ENCODE measurements at regions not wholly inside any gene's neighbourhood (a gene's known extent, or its start where the extent isn't known, plus 50 kb on each side); places are given as distances from the start of the nearest gene placed in this dataset.

DNA sequence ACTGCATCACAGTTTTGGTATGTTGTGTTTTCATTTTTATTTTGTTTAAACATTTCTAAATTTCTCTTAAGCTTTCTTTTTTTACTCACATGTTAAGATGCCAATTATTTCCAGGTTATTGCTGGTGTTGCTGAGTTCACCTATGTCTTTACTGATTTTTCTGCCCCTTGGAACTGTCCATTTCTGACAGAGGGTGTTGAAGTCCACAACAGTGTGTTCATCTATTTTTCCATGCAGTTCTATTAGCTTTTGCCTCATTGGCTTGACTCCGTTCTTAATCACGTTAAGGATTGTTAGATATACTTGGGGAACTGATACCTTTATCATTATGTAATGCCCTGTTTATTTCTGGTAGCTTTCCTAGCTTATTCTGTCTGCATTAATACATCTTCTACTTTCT lies 158.0 kb upstream of the TCERG1L start:
- ATAC-seq (no peak), DNase-seq (no peak)
- Histone ChIP-seq H3K4me3 (no peak overlapping the region), H3K36me3 (replicated peaks in 1 of 2; ENCODE audit: insufficient read depth in 1 of 2, low read depth in 2 of 2) (no peaks in the 10 kb centered on the region), H3K9me3 (no peaks in the 10 kb centered on the region), H3K27me3 (peaks cover 0 to 5% of the 10 kb centered on the region in 2 donors), H3K27ac (no peak overlapping the region), H3K4me1 (no peaks in the 10 kb centered on the region)
- TF ChIP-seq, protein P1, sequence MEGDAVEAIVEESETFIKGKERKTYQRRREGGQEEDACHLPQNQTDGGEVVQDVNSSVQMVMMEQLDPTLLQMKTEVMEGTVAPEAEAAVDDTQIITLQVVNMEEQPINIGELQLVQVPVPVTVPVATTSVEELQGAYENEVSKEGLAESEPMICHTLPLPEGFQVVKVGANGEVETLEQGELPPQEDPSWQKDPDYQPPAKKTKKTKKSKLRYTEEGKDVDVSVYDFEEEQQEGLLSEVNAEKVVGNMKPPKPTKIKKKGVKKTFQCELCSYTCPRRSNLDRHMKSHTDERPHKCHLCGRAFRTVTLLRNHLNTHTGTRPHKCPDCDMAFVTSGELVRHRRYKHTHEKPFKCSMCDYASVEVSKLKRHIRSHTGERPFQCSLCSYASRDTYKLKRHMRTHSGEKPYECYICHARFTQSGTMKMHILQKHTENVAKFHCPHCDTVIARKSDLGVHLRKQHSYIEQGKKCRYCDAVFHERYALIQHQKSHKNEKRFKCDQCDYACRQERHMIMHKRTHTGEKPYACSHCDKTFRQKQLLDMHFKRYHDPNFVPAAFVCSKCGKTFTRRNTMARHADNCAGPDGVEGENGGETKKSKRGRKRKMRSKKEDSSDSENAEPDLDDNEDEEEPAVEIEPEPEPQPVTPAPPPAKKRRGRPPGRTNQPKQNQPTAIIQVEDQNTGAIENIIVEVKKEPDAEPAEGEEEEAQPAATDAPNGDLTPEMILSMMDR (IDR thresholded peaks at IDR 0.05): no peak
- TF ChIP-seq POLR2A (IDR thresholded peaks at IDR 0.05): no peak
- intact Hi-C loops (cut with DNase I): no loop called here
- WGBS, 2 donors: 23 to 39% methylated on average over 2 of the region's 2 CpGs

DNA sequence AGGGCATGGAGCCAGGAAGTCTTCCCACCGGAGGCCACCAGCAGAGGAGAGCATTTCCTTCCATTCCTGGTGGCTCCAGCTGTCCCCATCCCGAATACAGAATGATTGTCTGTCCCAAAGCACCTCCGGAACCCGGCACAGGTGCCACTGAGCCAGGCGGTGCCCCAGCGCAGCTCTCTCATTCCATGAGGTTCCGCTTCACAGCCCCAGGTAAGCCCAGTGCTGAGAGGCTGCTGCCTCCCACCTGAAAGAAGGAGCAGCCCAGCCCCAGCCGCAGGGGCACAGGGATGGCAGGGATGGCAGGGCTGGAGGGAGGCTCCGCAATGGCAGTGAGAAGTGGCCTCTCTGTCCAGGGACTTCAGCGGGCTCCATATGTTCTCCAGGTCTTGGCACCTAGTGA lies 162.1 kb upstream of the TCERG1L start:
- TF ChIP-seq POLR2A (IDR thresholded peaks at IDR 0.05): no peak
- TF ChIP-seq, protein P1 (IDR thresholded peaks at IDR 0.05): no peak
- DNase-seq (no peak), ATAC-seq (no peak)
- no peaks in the 10 kb centered on the region for H3K27me3 ChIP-seq
- H3K36me3 ChIP-seq (replicated peaks in 1 of 2; ENCODE audit: insufficient read depth in 1 of 2, low read depth in 2 of 2): no peaks in the 10 kb centered on the region
- no peak overlapping the region for H3K4me3 ChIP-seq
- intact Hi-C loops (cut with DNase I): no loop called here
- no peaks in the 10 kb centered on the region for H3K9me3 ChIP-seq
- WGBS, 2 donors: 81 to 84% methylated on average over 7 to 10 of the region's 10 CpGs
- H3K4me1 ChIP-seq: peaks cover 14% of the 10 kb centered on the region
- H3K27ac ChIP-seq: no peak overlapping the region

DNA sequence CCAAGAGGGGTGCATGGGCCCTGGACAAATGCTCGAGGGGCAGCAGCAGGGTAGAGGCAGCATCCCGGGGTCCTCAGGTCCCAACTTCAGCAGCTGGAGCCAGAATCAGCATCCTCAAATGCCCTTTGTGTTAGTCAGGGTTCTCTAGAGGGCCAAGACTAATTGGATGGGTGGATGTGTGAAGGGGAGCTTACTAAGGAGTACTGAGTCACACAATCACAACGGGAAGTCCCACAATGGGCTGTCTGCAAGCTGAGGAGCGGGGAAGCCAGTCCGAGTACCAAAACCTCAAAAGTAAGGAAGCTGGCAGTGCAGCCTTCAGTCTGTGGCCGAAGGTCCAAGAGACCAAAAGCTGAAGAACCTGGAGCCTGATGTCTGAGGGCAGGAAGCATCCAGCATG lies 162.9 kb upstream of the TCERG1L start:
- 64 to 68% methylated on average over 6 of the region's 6 CpGs for WGBS, 2 donors
- TF ChIP-seq POLR2A (IDR thresholded peaks at IDR 0.05): no peak
- TF ChIP-seq, protein P1 (IDR thresholded peaks at IDR 0.05): no peak
- no peak for ATAC-seq

DNA sequence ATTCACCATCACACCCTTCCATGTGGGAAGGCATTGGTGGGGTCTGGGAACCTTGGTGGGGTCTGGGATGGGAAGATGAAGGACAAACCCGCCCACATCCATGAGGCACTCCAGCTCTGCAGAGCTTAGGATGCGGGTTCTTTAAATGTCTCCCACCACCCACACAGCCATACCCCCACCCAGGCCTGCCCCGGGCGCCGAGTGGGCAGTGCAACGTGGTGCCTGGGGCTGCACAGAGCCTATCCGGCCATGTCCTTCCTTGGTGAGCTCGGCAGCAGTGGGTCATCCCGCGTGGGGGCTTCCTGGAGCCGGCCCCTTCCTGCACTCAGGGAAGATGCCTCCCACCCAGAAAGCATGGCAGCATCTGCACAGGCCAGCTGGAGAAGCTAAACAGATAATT lies 163.5 kb upstream of the TCERG1L start:
- H3K27me3 ChIP-seq: no peaks in the 10 kb centered on the region
- DNase-seq (no peak), ATAC-seq (no peak)
- no peaks in the 10 kb centered on the region for H3K9me3 ChIP-seq
- no peaks in the 10 kb centered on the region for H3K36me3 ChIP-seq (replicated peaks in 1 of 2; ENCODE audit: insufficient read depth in 1 of 2, low read depth in 2 of 2)
- intact Hi-C loops (cut with DNase I): no loop called here
- H3K27ac ChIP-seq: no peak overlapping the region
- peaks cover 14% of the 10 kb centered on the region for H3K4me1 ChIP-seq
- 81 to 87% methylated on average over 3 to 11 of the region's 11 CpGs for WGBS, 2 donors
- no peak overlapping the region for H3K4me3 ChIP-seq
- TF ChIP-seq, protein P1 (IDR thresholded peaks at IDR 0.05): no peak
- no peak for TF ChIP-seq POLR2A (IDR thresholded peaks at IDR 0.05)

More for the DNA sequence above, 162.9 kb upstream of the TCERG1L start:
- intact Hi-C loops (cut with DNase I): no loop called here
- no peak for DNase-seq
- Histone ChIP-seq H3K27me3 (no peaks in the 10 kb centered on the region), H3K4me1 (peaks cover 14% of the 10 kb centered on the region), H3K4me3 (no peak overlapping the region), H3K9me3 (no peaks in the 10 kb centered on the region), H3K36me3 (replicated peaks in 1 of 2; ENCODE audit: insufficient read depth in 1 of 2, low read depth in 2 of 2) (no peaks in the 10 kb centered on the region), H3K27ac (no peak overlapping the region)

DNA sequence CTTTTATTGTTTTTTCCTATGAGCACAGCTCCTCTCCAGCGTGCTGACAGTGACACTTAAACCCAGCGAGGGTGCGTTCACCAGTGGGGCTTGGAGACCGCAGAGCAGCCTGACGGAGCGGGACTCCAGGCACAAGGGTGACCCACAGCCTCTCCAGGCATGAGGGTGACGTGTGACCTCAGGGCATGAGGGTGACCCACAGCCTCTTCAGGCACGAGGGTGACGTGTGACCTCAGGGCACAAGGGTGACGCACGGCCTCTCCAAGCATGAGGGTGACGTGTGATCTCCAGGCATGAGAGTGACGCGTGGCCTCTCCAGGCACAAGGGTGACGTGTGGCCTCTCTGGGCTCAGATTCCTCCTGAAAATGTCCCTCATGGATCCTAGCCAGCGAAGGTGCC lies 164.3 kb upstream of the TCERG1L start:
- intact Hi-C loops (cut with DNase I): no loop called here
- no peak overlapping the region for H3K4me3 ChIP-seq
- ATAC-seq (no peak), DNase-seq (no peak)
- H3K27ac ChIP-seq: no peak overlapping the region
- no peaks in the 10 kb centered on the region for H3K36me3 ChIP-seq (replicated peaks in 1 of 2; ENCODE audit: insufficient read depth in 1 of 2, low read depth in 2 of 2)
- TF ChIP-seq, protein P1 (IDR thresholded peaks at IDR 0.05): no peak
- no peak for TF ChIP-seq POLR2A (IDR thresholded peaks at IDR 0.05)
- peaks cover 14% of the 10 kb centered on the region for H3K4me1 ChIP-seq
- H3K27me3 ChIP-seq: no peaks in the 10 kb centered on the region
- no peaks in the 10 kb centered on the region for H3K9me3 ChIP-seq
- 84 to 92% methylated on average over 11 to 16 of the region's 16 CpGs for WGBS, 2 donors

All from body of pancreas (tissue), 4 donors.